ENCODE measurements at regions not wholly inside any gene's neighbourhood (a gene's known extent, or its start where the extent isn't known, plus 50 kb on each side); places are given as distances from the start of the nearest gene placed in this dataset.
A peak's percentile ranks its signal among the peaks of the same experiment; 100 is the strongest.

- TF ChIP-seq STAG1 (CRISPR knock-in tag; IDR thresholded peaks at IDR 0.05; ENCODE audit: borderline replicate concordance) (no peak), CBFA2T3 (IDR thresholded peaks at IDR 0.05) (peak; percentile 69), DIDO1 (tag; IDR thresholded peaks at IDR 0.05; ENCODE audit: low read depth) (no peak), GATAD2B (IDR thresholded peaks at IDR 0.05; ENCODE audit: borderline replicate concordance) (no peak), TCF3 (CRISPR knock-in tag; IDR thresholded peaks at IDR 0.05) (peak; percentile 58), CBFA2T2 (conservative IDR thresholded peaks at IDR 0.05) (peak; percentile 45; the same call in 1 of the 2 replicates), HEY1 (CRISPR knock-in tag; IDR thresholded peaks at IDR 0.05; ENCODE audit: borderline replicate concordance) (no peak), ZNF445 (CRISPR knock-in tag; IDR thresholded peaks at IDR 0.05; ENCODE audit: low read depth) (no peak)
Observed at GRCh38 chr17:73757420-73757819, 113.2 kb upstream of the SDK2 start (continued).

- Histone ChIP-seq H3K4me2 (ENCODE audit: insufficient read depth, low read length) (no peak overlapping the region), H3K36me3 (ENCODE audit: control insufficient read depth, insufficient read depth, low read length) (no peaks in the 10 kb centered on the region), H3K9me1 (ENCODE audit: control insufficient read depth, insufficient read depth, low read length) (no peaks in the 10 kb centered on the region), H3K9ac (ENCODE audit: insufficient read depth in 1 of 2, low read depth in 2 of 2, low read length in 2 of 2) (no peak overlapping the region), H3K27me3 (ENCODE audit: control insufficient read depth in 2 of 2, insufficient read depth in 2 of 2, low read length in 2 of 2) (peaks cover 4 to 28% of the 10 kb centered on the region in 2 experiments; a peak in 3 of 5 replicates), H4K20me1 (replicated peaks; ENCODE audit: control insufficient read depth, insufficient read depth, low read length) (0 out of 2 replicates have a peak, but pooled peaks cover 3% of the 10 kb centered on the region), H3K79me2 (ENCODE audit: control insufficient read depth, insufficient read depth, low read length) (no peaks in the 10 kb centered on the region), H3K9me3 (replicated peaks; ENCODE audit: control insufficient read depth, insufficient read depth, low read depth, low read length) (no peaks in the 10 kb centered on the region), H3K27ac (ENCODE audit: extremely low read depth, low read depth, low read length) (no peak overlapping the region), H3K4me3 (no peak overlapping the region), H3K4me1 (replicated peaks in 1 of 2; ENCODE audit: control insufficient read depth in 2 of 2, insufficient read depth in 2 of 2, low read length in 2 of 2) (no peaks in the 10 kb centered on the region), H2AFZ (ENCODE audit: low read depth, low read length) (no peak overlapping the region)
- no TSS peak for BruUV-seq (replicated peaks)
- FAIRE-seq (no peak), DNase-seq (ENCODE audit: extremely low read depth in 1 of 4, low spot score in 3 of 4) (no peak), ATAC-seq (no peak)
- intact Hi-C loops (cut with micrococcal nuclease) (no loop called here), in situ Hi-C loops (cut with MboI) (no loop called here)
- ChIA-PET CTCF (ENCODE audit: low intra/inter-chr PET ratio) (interaction anchor here (0.5 kb wide), 1 partner anchor 259 kb away, joined by 3 read pairs; no protein-coding TSS in a partner anchor), POLR2A (no interaction called here)
- 0% methylated on average over 7 of the region's 7 CpGs for WGBS (ENCODE audit: insufficient coverage, low coverage, missing lambda C conversion rate)
- TF ChIP-seq HBP1 (CRISPR knock-in tag; IDR thresholded peaks at IDR 0.05) (no peak), MNT (conservative IDR thresholded peaks at IDR 0.05) (no peak), NFXL1 (CRISPR knock-in tag; IDR thresholded peaks at IDR 0.05) (no peak), ARID4B (CRISPR knock-in tag; IDR thresholded peaks at IDR 0.05) (no peak)
Observed at GRCh38 chr17:73758245-73758644, 114.0 kb upstream of the SDK2 start.
